HEK293T (cell line): ENCODE measurements at regions not wholly inside any gene's neighbourhood (a gene's known extent, or its start where the extent isn't known, plus 50 kb on each side); places are given as distances from the start of the nearest gene placed in this dataset.

Source experiments
- BHLHE40 ChIP-seq: fragments of 450-650 bp; IDR thresholded peaks from 2 replicates; pipeline ENCODE4 v1.6.1; 2016; ENCODE audit warnings: mild to moderate bottlenecking, moderate library complexity, borderline replicate concordance
- ELF4 ChIP-seq: fragments of 450-650 bp; IDR thresholded peaks from 2 replicates; pipeline ENCODE4 v1.6.1; 2017; ENCODE audit warnings: antibody characterized with exemption
- FOXA1 ChIP-seq: fragments of 450-650 bp; IDR thresholded peaks from 2 replicates; pipeline ENCODE4 v1.6.1; 2016; ENCODE audit warnings: mild to moderate bottlenecking
- FOXK2 ChIP-seq: fragments of 450-650 bp; IDR thresholded peaks from 2 replicates; pipeline ENCODE4 v1.6.1; 2016; ENCODE audit warnings: mild to moderate bottlenecking
- FOXM1 ChIP-seq: fragments of 450-650 bp; IDR thresholded peaks from 2 replicates; pipeline ENCODE4 v1.6.1; 2017; ENCODE audit warnings: mild to moderate bottlenecking, borderline replicate concordance
- HDGF ChIP-seq: fragments of 450-650 bp; IDR thresholded peaks from 2 replicates; pipeline ENCODE4 v1.6.1; 2017; ENCODE audit warnings: antibody characterized with exemption, borderline replicate concordance
- NFRKB ChIP-seq: fragments of 450-650 bp; IDR thresholded peaks from 2 replicates; pipeline ENCODE4 v1.6.1; 2016; ENCODE audit warnings: mild to moderate bottlenecking, moderate library complexity
- SP1 ChIP-seq: fragments of 450-650 bp; IDR thresholded peaks from 2 replicates; pipeline ENCODE4 v1.6.1; 2017
- SUZ12 ChIP-seq: fragments of 450-650 bp; IDR thresholded peaks from 2 replicates; pipeline ENCODE4 v1.6.1; 2016; ENCODE audit warnings: mild to moderate bottlenecking
- TARDBP ChIP-seq: fragments of 450-650 bp; IDR thresholded peaks from 2 replicates; pipeline ENCODE4 v1.6.1; 2016
- ZNF384 ChIP-seq: fragments of 450-650 bp; IDR thresholded peaks from 2 replicates; pipeline ENCODE4 v1.6.1; 2016
- TF ChIP-seq, protein P1 (sequence below): fragments of 450-650 bp; IDR thresholded peaks from 2 replicates; pipeline ENCODE4 v1.6.1; 2016

DNA sequence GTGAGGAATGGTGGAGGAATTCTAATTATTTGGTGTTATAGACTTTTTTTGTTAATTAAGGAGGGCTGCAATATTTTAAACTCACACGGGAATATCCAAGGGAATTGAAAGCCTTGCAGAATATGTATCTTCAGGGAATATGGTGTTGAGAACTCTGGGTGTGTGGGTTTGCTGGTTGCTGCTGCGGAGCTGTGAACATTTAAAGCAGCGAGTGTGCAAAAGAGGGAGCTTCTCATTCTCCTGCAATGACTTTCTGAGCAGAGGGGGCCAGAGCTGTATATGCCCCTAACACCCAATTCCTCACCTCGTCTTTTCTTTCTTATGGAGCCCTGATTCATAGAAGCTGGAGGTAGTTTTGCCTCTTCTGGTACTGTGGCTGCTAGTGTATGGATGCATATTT lies 217.7 kb downstream of the HIPK3 start:
- TF ChIP-seq BHLHE40 (no peak), FOXK2 (no peak), FOXA1 (no peak), TARDBP (no peak), NFRKB (no peak), HDGF (no peak), ELF4 (no peak), SP1 (no peak), ZNF384 (no peak), SUZ12 (no peak), FOXM1 (no peak)
- TF ChIP-seq, protein P1, sequence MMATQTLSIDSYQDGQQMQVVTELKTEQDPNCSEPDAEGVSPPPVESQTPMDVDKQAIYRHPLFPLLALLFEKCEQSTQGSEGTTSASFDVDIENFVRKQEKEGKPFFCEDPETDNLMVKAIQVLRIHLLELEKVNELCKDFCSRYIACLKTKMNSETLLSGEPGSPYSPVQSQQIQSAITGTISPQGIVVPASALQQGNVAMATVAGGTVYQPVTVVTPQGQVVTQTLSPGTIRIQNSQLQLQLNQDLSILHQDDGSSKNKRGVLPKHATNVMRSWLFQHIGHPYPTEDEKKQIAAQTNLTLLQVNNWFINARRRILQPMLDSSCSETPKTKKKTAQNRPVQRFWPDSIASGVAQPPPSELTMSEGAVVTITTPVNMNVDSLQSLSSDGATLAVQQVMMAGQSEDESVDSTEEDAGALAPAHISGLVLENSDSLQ = no peak
